ENCODE measurements at regions not wholly inside any gene's neighbourhood (a gene's known extent, or its start where the extent isn't known, plus 50 kb on each side); places are given as distances from the start of the nearest gene placed in this dataset.

GRCh38 chr3:176526942-176527341, 670.3 kb downstream of the TBL1XR1 start:
- no peak for TF ChIP-seq CTCF (IDR thresholded peaks at IDR 0.05)
- Histone ChIP-seq H3K4me3 (no peak overlapping the region), H3K9me3 (no peaks in the 10 kb centered on the region), H3K27ac (no peak overlapping the region), H3K36me3 (no peaks in the 10 kb centered on the region), H3K27me3 (no peaks in the 10 kb centered on the region), H3K4me1 (no peaks in the 10 kb centered on the region)
- no peak for FAIRE-seq
- intact Hi-C loops (cut with DNase I): no loop called here
- DNase-seq: no peak
- ATAC-seq: no peak
- WGBS, 2 donors: 89 to 97% methylated on average over 1 of the region's 1 CpG

GRCh38 chr3:176526225-176526624, 671.1 kb downstream of the TBL1XR1 start:
- FAIRE-seq (no peak), DNase-seq (no peak), ATAC-seq (no peak)
- Histone ChIP-seq H3K27ac (no peak overlapping the region), H3K27me3 (no peaks in the 10 kb centered on the region), H3K36me3 (no peaks in the 10 kb centered on the region), H3K4me3 (no peak overlapping the region), H3K9me3 (no peaks in the 10 kb centered on the region), H3K4me1 (no peaks in the 10 kb centered on the region)
- intact Hi-C loops (cut with DNase I): no loop called here
- 39 to 50% methylated on average over 1 of the region's 1 CpG for WGBS, 2 donors
- TF ChIP-seq CTCF (IDR thresholded peaks at IDR 0.05): no peak

- Histone ChIP-seq H3K36me3 (no peaks in the 10 kb centered on the region), H3K9me3 (no peaks in the 10 kb centered on the region), H3K27me3 (no peaks in the 10 kb centered on the region), H3K4me3 (no peak overlapping the region), H3K4me1 (no peaks in the 10 kb centered on the region), H3K27ac (no peak overlapping the region)
- FAIRE-seq (no peak), DNase-seq (no peak), ATAC-seq (no peak)
- intact Hi-C loops (cut with DNase I): no loop called here
- no peak for TF ChIP-seq CTCF (IDR thresholded peaks at IDR 0.05)
These were observed 674.2 kb downstream of the TBL1XR1 start for GRCh38 chr3:176523114-176523513.

GRCh38 chr3:176522436-176522835, 674.8 kb downstream of the TBL1XR1 start:
- intact Hi-C loops (cut with DNase I): no loop called here
- WGBS, 2 donors: 61 to 88% methylated on average over 1 of the region's 1 CpG

More at GRCh38 chr3:176522436-176522835, 674.8 kb downstream of the TBL1XR1 start:
- Histone ChIP-seq H3K27me3 (no peaks in the 10 kb centered on the region), H3K27ac (no peak overlapping the region), H3K9me3 (no peaks in the 10 kb centered on the region), H3K36me3 (no peaks in the 10 kb centered on the region), H3K4me1 (no peaks in the 10 kb centered on the region), H3K4me3 (no peak overlapping the region)
- no peak for TF ChIP-seq CTCF (IDR thresholded peaks at IDR 0.05)
- no peak for FAIRE-seq
- no peak for DNase-seq
- ATAC-seq: no peak
